GM06990 (cell line): ENCODE measurements at regions not wholly inside any gene's neighbourhood (a gene's known extent, or its start where the extent isn't known, plus 50 kb on each side); places are given as distances from the start of the nearest gene placed in this dataset.

Experiments
- DNase-seq: peaks from one replicate; pipeline ENCODE4 v3.0.0-alpha.2; 2011; ENCODE audit not compliant: insufficient read length; ENCODE audit errors: extremely low read depth
- H3K27me3 ChIP-seq: replicated peaks from 2 replicates; pipeline ENCODE4 v1.6.0; 2011; ENCODE audit warnings: low read length; ENCODE audit not compliant: control insufficient read depth, insufficient read depth
- H3K36me3 ChIP-seq: 2 replicates; pipeline ENCODE4 v1.5.1; 2011; ENCODE audit warnings: low read length; ENCODE audit not compliant: control insufficient read depth, insufficient read depth
- H3K4me3 ChIP-seq: replicated peaks from 2 replicates; pipeline ENCODE4 v1.5.1; 2011; ENCODE audit warnings: low read depth, mild to moderate bottlenecking, control low read depth, low read length
- CTCF ChIP-seq: IDR thresholded peaks from 2 replicates; pipeline ENCODE4 v1.5.1; 2011; ENCODE audit warnings: low read length, control low read depth, mild to moderate bottlenecking, inconsistent platforms; ENCODE audit not compliant: insufficient read depth, poor library complexity, severe bottlenecking

DNA sequence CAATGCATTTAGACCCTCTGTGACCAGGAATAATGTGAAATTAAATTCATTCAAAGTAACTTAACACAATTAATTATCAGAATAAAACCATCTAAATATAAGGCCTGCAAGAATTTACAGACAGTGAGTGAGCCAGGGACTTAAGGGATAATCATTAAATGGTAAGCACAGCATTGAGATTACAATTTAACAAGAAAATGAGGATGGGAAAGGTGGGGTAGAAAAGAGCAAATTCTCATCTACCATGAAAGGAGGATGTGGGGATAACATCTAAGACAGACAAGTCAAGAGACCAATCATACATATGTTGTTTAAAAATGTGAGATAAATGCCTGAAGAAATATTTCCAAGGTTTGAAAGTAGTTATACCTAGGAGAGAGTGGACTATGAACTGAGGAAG lies 259.3 kb upstream of the NT5C1B start:
- Histone ChIP-seq H3K36me3 (no peaks in the 10 kb centered on the region), H3K4me3 (no peak overlapping the region), H3K27me3 (no peaks in the 10 kb centered on the region)
- TF ChIP-seq CTCF = no peak
- no peak for DNase-seq

DNA sequence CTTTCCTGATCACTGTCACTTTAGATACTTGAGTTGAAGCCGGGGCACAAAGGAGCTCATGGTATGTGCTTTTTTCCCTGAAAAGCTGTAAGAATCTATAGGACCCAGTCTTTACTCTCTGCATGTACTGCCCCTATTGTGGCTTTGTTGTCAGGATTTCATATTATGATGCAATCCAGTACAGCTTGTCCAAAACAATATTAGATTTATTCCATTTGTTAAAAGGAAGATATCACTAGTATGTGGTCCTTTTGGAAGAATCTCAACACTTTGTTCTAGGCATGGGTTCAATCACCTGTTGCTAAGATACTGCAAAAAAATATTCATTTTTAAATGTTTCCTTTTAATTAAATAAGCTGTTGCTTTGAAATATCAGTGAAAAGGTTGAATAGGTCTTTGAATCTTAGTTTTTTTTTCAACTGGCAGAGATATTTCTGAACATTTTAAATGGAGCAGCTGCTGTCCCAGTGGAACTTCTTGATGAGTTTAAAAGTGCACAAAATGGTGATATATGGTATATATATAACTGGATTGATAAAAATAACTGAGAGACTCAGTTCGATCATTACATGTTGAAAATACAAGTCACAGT lies 256.6 kb upstream of the NT5C1B start:
- Histone ChIP-seq H3K4me3 (no peak overlapping the region), H3K36me3 (no peaks in the 10 kb centered on the region), H3K27me3 (no peaks in the 10 kb centered on the region)
- no peak for TF ChIP-seq CTCF
- no peak for DNase-seq

GRCh38 chr2:18842836-18843235 lies 253.5 kb upstream of the NT5C1B start:
- no peaks in the 10 kb centered on the region for H3K36me3 ChIP-seq
- no peak for TF ChIP-seq CTCF
- H3K4me3 ChIP-seq = no peak overlapping the region
- no peak for DNase-seq
- H3K27me3 ChIP-seq = no peaks in the 10 kb centered on the region

GRCh38 chr2:18841248-18842150 lies 252.1 kb upstream of the NT5C1B start:
- no peak for DNase-seq
- H3K4me3 ChIP-seq = no peak overlapping the region
- TF ChIP-seq CTCF = no peak
- H3K27me3 ChIP-seq = no peaks in the 10 kb centered on the region
- no peaks in the 10 kb centered on the region for H3K36me3 ChIP-seq

DNA sequence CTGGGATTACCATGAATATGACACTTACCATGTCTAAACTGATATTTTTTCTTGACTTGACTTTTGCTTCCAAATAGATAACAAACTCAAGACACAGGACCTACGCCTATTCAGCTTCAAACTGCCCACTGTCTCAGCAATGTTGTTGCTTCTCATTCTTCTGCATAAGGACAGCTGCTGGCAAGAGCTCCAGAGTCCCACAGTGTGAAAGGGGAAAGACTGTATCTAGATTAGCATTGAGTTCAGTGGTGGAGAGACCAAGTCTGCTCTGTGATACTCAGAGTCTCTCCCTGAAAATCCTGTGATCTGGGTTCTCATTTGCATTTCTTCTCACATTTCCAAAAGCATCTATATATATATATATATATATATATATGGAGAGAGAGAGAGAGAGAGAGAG lies 247.9 kb upstream of the NT5C1B start:
- Histone ChIP-seq H3K4me3 (no peak overlapping the region), H3K36me3 (no peaks in the 10 kb centered on the region), H3K27me3 (no peaks in the 10 kb centered on the region; the same call in 1 of the 2 replicates)
- no peak for TF ChIP-seq CTCF
- no peak for DNase-seq
